HL-60 (cell line): ENCODE measurements at regions not wholly inside any gene's neighbourhood (a gene's known extent, or its start where the extent isn't known, plus 50 kb on each side); places are given as distances from the start of the nearest gene placed in this dataset.

Experiments used
- DNase-seq, 2 experiments: peaks; one replicate each; pipeline ENCODE4 v3.0.0-alpha.2; 2010 to 2020; ENCODE audit warnings: low read depth in 1 of 2, low spot score in 1 of 2
- H3K27ac ChIP-seq: fragments of 250-450 bp; sonication (Bioruptor Pico); replicated peaks from 2 replicates; pipeline ENCODE4 v1.5.1; 2020; ENCODE audit warnings: mild to moderate bottlenecking, moderate library complexity
- H3K27me3 ChIP-seq: fragments of 250-450 bp; sonication (Bioruptor Pico); 2 replicates; pipeline ENCODE4 v1.5.1; 2021; ENCODE audit warnings: mild to moderate bottlenecking, moderate library complexity; ENCODE audit not compliant: insufficient read depth, poor library complexity, severe bottlenecking
- H3K4me3 ChIP-seq: replicated peaks from 2 replicates; pipeline ENCODE4 v1.5.1; 2011; ENCODE audit warnings: mild to moderate bottlenecking, control low read depth, low read length; ENCODE audit not compliant: insufficient read depth
- GABPA ChIP-seq: IDR thresholded peaks from 2 replicates; pipeline ENCODE4 v1.6.1; 2012; ENCODE audit warnings: low read depth
- POLR2AphosphoS5 ChIP-seq: IDR thresholded peaks from 2 replicates; pipeline ENCODE4 v1.6.1; 2012; ENCODE audit warnings: low read depth
- SPI1 ChIP-seq: IDR thresholded peaks from 2 replicates; pipeline ENCODE4 v1.6.1; 2012; ENCODE audit warnings: low read depth, mild to moderate bottlenecking, borderline replicate concordance
- TF ChIP-seq, protein P1 (sequence below): IDR thresholded peaks from one replicate; pipeline ENCODE4 v1.5.1; 2011; ENCODE audit warnings: low read length, control low read depth, inconsistent platforms; ENCODE audit not compliant: insufficient read depth
- TF ChIP-seq, protein P2 (sequence below): IDR thresholded peaks from 2 replicates; pipeline ENCODE4 v1.6.1; 2012; ENCODE audit warnings: low read depth; ENCODE audit not compliant: insufficient replicate concordance

DNA sequence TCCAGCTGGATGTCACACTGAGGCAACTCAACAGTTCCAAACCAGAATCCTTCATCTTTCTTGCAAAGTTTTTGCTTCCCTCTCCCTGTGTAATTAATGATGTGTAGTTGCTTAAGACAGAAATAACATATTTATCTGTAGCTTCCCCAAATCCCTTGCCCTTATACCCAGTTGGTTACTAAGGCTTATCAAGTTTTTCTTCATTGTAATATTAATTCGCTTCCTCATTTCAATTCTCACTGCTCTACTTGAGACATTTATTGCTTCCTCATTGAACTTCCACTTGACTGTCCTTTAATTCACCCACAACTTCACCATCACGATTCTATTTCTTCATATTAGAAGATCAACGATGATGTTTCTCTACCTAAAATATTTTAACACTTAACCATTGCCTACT lies 386.6 kb upstream of the CPEB2 start:
- no peak overlapping the region for H3K27ac ChIP-seq
- TF ChIP-seq SPI1 (peak; percentile 25; the same call in 1 of the 2 replicates), POLR2AphosphoS5 (no peak)
- no peaks in the 10 kb centered on the region for H3K27me3 ChIP-seq
- H3K4me3 ChIP-seq, result no peak overlapping the region
- no peak for DNase-seq

DNA sequence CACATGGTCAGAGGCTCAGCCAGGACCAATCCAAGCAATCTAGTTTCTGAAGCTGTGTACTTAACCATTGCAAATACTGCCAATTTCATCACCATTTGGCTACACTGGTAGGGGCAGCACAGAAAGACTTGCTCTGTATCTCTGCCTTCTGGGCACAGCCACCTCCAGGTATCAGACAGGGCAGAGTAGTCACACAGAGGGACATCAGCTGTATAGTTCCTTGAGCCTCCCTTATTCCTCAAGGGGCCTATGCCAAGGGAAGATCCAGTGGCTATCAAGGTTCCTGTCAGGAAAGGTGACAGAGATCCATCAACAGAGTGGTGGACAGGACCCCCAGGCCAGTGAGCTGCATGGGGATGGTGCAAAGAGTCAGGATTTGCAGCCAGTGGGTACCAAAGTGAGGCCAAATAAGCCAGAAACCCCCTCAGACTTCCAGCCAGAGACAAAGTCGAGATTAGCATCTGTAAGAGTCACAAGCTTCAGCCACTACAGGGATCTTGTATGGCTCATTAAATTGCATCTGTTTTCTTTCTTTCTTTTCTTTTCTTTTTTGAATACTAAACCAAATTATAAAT lies 381.6 kb upstream of the CPEB2 start:
- Histone ChIP-seq H3K4me3 (no peak overlapping the region), H3K27me3 (no peaks in the 10 kb centered on the region), H3K27ac (no peak overlapping the region)
- DNase-seq, result no peak
- no peak for TF ChIP-seq SPI1
- no peak for TF ChIP-seq POLR2AphosphoS5
- TF ChIP-seq GABPA, result no peak
- TF ChIP-seq, protein P1, sequence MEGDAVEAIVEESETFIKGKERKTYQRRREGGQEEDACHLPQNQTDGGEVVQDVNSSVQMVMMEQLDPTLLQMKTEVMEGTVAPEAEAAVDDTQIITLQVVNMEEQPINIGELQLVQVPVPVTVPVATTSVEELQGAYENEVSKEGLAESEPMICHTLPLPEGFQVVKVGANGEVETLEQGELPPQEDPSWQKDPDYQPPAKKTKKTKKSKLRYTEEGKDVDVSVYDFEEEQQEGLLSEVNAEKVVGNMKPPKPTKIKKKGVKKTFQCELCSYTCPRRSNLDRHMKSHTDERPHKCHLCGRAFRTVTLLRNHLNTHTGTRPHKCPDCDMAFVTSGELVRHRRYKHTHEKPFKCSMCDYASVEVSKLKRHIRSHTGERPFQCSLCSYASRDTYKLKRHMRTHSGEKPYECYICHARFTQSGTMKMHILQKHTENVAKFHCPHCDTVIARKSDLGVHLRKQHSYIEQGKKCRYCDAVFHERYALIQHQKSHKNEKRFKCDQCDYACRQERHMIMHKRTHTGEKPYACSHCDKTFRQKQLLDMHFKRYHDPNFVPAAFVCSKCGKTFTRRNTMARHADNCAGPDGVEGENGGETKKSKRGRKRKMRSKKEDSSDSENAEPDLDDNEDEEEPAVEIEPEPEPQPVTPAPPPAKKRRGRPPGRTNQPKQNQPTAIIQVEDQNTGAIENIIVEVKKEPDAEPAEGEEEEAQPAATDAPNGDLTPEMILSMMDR, result no peak
- TF ChIP-seq, protein P2, sequence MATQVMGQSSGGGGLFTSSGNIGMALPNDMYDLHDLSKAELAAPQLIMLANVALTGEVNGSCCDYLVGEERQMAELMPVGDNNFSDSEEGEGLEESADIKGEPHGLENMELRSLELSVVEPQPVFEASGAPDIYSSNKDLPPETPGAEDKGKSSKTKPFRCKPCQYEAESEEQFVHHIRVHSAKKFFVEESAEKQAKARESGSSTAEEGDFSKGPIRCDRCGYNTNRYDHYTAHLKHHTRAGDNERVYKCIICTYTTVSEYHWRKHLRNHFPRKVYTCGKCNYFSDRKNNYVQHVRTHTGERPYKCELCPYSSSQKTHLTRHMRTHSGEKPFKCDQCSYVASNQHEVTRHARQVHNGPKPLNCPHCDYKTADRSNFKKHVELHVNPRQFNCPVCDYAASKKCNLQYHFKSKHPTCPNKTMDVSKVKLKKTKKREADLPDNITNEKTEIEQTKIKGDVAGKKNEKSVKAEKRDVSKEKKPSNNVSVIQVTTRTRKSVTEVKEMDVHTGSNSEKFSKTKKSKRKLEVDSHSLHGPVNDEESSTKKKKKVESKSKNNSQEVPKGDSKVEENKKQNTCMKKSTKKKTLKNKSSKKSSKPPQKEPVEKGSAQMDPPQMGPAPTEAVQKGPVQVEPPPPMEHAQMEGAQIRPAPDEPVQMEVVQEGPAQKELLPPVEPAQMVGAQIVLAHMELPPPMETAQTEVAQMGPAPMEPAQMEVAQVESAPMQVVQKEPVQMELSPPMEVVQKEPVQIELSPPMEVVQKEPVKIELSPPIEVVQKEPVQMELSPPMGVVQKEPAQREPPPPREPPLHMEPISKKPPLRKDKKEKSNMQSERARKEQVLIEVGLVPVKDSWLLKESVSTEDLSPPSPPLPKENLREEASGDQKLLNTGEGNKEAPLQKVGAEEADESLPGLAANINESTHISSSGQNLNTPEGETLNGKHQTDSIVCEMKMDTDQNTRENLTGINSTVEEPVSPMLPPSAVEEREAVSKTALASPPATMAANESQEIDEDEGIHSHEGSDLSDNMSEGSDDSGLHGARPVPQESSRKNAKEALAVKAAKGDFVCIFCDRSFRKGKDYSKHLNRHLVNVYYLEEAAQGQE, result no peak

DNA sequence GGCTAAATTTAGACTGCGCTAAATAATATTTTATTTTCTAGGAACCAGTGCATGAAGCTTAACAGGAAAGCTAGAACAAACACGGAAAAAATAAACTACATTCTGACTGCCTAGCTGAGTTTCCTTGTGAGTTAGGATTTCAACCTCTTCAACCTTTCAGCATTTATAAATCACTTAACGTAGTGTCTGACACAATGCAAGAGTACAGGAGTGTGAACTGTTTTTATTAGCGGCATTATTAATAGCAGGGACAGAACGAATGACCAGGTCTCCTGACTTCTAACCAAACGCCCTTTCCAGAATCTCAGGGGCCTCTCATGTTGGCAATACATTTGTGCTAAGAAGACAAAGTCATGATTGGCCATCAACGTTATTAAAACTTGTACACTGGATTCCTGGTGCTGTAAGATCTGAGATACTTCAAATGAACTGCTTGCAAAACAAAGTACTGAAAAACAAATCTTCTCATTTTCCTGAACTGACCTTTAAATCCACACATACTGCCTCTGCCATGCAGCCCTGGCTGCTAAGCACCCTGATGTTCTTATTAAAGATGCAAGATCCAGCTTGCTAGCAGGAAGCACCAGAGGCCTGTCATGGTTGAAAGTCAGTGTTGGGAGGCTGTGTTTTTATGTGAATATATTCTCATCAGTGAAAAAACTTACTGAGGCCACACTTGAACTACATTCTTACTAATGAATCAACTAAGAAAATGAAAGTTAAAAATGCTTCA lies 380.4 kb upstream of the CPEB2 start:
- no peak for DNase-seq
- no peak for TF ChIP-seq POLR2AphosphoS5
- TF ChIP-seq SPI1, result no peak
- TF ChIP-seq, protein P1, result no peak
- TF ChIP-seq, protein P2, result no peak
- TF ChIP-seq GABPA, result no peak
- Histone ChIP-seq H3K4me3 (no peak overlapping the region), H3K27me3 (no peaks in the 10 kb centered on the region), H3K27ac (no peak overlapping the region)

DNA sequence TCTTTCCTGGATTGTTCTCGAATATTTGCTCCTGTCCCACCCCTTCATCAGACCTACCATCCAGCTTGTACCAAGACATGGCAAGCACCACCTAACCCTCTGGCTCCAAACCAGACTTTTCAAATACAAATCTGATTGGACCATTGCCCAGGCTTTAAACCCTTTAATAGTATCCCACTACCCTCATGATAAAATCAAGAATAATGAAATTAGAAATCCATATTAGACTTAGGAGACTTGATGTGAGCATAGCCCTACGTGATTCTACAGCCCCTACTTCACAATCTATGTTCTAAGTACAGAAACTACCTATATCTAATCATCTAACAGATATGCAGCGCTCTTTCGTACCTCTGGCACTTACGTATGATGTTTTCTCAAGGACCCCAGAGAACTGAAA lies 375.2 kb upstream of the CPEB2 start:
- Histone ChIP-seq H3K27ac (no peak overlapping the region), H3K4me3 (no peak overlapping the region), H3K27me3 (no peaks in the 10 kb centered on the region)
- no peak for DNase-seq
- TF ChIP-seq POLR2AphosphoS5 (no peak), SPI1 (no peak), GABPA (no peak)
- TF ChIP-seq, protein P1, result no peak
- TF ChIP-seq, protein P2, result no peak
